Sigmoid colon (tissue), 6 donors: ENCODE measurements at regions not wholly inside any gene's neighbourhood (a gene's known extent, or its start where the extent isn't known, plus 50 kb on each side); places are given as distances from the start of the nearest gene placed in this dataset.

Experiments used
- DNase-seq: peaks from one replicate; pipeline ENCODE4 v3.0.0-alpha.2; 2019
- H3K27ac ChIP-seq, 4 donors: fragments of 200-600 bp; sonication (generic); one replicate each; pipeline ENCODE4 v1.5.1; 2016 to 2019; ENCODE audit warnings: mild to moderate bottlenecking in 1 of 4
- H3K27me3 ChIP-seq, 3 donors: fragments of 200-600 bp; sonication (generic); one replicate each; pipeline ENCODE4 v1.5.1; 2019; ENCODE audit warnings: mild to moderate bottlenecking in 1 of 3
- H3K36me3 ChIP-seq, 4 donors: fragments of 200-600 bp; sonication (generic); one replicate each; pipeline ENCODE4 v1.5.1; 2016 to 2019
- H3K4me1 ChIP-seq, 4 donors: fragments of 200-600 bp; sonication (generic); one replicate each; pipeline ENCODE4 v1.5.1; 2017 to 2019
- H3K4me3 ChIP-seq, 4 donors: fragments of 200-600 bp; sonication (generic); one replicate each; pipeline ENCODE4 v1.5.1; 2017 to 2019; ENCODE audit warnings: mild to moderate bottlenecking in 2 of 4, moderate library complexity in 1 of 4
- H3K9me3 ChIP-seq, 4 donors: fragments of 200-600 bp in 3 of 4; sonication (generic) in 3 of 4; one replicate each; pipeline versions ENCODE4 v1.5.1 to v1.6.1; 2013 to 2019
- CTCF ChIP-seq, 4 experiments: fragments of 450-650 bp in 3 of 4; fragments of 200-600 bp in 1 of 4; IDR thresholded peaks; one replicate each; pipeline ENCODE4 v1.5.1; 2016 to 2019; ENCODE audit warnings: antibody characterized with exemption in 4 of 4, mild to moderate bottlenecking in 3 of 4, moderate library complexity in 2 of 4
- EP300 ChIP-seq, 4 donors: sonication (generic); formaldehyde crosslinking; IDR thresholded peaks; one replicate each; pipeline ENCODE4 v1.6.1; 2017; ENCODE audit warnings: antibody characterized with exemption in 4 of 4
- POLR2A ChIP-seq, 2 donors: fragments of 450-650 bp; IDR thresholded peaks; one replicate each; pipeline ENCODE4 v1.6.1; 2016; ENCODE audit warnings: antibody characterized with exemption in 2 of 2, mild to moderate bottlenecking in 2 of 2, moderate library complexity in 2 of 2
- POLR2AphosphoS5 ChIP-seq, 4 donors: sonication (generic); formaldehyde crosslinking; IDR thresholded peaks; one replicate each; pipeline ENCODE4 v1.6.1; 2017; ENCODE audit warnings: antibody characterized with exemption in 4 of 4
- WGBS, 2 donors: extraction: QIAGEN DNeasy Blood & Tissue Kit; methylation state at CpG; one replicate each; pipeline ENCODE4 v1.1.7; 2013; 5-methylcytosine and 5-hydroxymethylcytosine counted together
- intact Hi-C: fragments of 100-400 bp; cut with DNase I; formaldehyde crosslinking; loops from one replicate; pipeline ENCODE4 v1.15.1; 2023
- donor health status: healthy with polysubstance abuse.
- donor health status: healthy.

DNA sequence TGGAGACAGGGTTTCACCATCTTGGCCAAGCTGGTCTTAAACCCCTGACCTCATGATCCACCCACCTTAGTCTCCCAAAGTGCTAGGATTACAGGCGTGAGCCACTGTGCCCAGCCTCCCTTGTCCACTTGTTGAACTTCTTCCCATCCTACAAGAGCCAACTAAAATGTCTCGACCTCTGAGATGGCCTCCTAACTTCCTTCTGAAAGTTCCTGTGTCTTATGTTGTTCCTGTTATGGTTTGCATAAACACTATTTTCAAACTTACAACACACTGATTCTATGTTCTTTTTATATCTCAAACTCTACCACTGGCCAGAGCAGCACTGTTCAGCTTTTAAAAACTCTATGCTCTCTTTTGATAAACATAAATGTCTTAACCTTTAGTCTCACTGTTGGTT, 63.3 kb upstream of the UGP2 start:
- TF ChIP-seq CTCF (IDR thresholded peaks at IDR 0.05) = no peak
- no peak for TF ChIP-seq EP300 (IDR thresholded peaks at IDR 0.05)
- TF ChIP-seq POLR2AphosphoS5 (IDR thresholded peaks at IDR 0.05) = no peak
- no peak for TF ChIP-seq POLR2A (IDR thresholded peaks at IDR 0.05)
- H3K36me3 ChIP-seq = no peaks in the 10 kb centered on the region
- H3K4me1 ChIP-seq = peaks cover 0 to 8% (median 0%) of the 10 kb centered on the region in 4 donors
- H3K27me3 ChIP-seq = no peaks in the 10 kb centered on the region
- intact Hi-C loops = no loop called here
- WGBS, 2 donors = 87 to 91% methylated on average over 2 of the region's 2 CpGs
- H3K27ac ChIP-seq = no peak overlapping the region
- no peak overlapping the region for H3K4me3 ChIP-seq
- no peak for DNase-seq
- no peaks in the 10 kb centered on the region for H3K9me3 ChIP-seq

DNA sequence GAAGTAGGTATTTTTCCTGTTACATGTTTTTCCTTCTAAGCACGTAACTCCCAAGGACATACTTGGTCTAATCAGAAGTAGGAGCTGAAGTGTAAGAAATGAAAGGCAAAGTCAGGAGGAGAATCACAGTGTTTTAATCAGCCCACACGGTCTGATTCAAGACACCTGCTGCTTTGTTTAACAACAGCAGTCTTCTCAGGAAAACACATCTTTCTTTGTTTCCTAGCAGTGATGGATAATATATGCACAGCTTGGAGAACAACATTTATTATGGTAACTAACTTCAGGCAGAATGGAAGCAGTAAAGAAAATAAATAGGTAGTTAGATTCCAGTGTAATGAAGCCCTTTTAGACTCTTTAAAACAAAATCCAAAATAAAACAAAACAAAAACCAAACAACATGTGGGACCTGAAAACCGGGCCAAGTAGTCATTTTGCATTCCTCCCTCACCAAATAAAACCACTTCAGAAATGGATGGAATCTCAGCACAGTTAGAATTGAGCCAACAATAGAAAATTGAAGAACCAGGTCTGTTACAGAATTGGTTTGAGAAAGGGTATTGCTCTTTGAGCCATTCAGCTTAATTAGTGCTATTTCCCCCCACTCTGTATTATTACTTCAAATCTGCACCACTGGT, 61.1 kb upstream of the UGP2 start:
- 22 to 47% methylated on average over 3 of the region's 3 CpGs for WGBS, 2 donors
- DNase-seq = no peak
- TF ChIP-seq EP300 (IDR thresholded peaks at IDR 0.05) = no peak
- TF ChIP-seq POLR2AphosphoS5 (IDR thresholded peaks at IDR 0.05) = no peak
- TF ChIP-seq POLR2A (IDR thresholded peaks at IDR 0.05) = no peak
- TF ChIP-seq CTCF (IDR thresholded peaks at IDR 0.05) = no peak
- Histone ChIP-seq H3K4me1 (peaks cover 0 to 8% (median 0%) of the 10 kb centered on the region in 4 donors), H3K27ac (no peak overlapping the region), H3K9me3 (no peaks in the 10 kb centered on the region), H3K36me3 (no peaks in the 10 kb centered on the region), H3K4me3 (no peak overlapping the region), H3K27me3 (no peaks in the 10 kb centered on the region)
- intact Hi-C loops = no loop called here

- TF ChIP-seq POLR2AphosphoS5 (IDR thresholded peaks at IDR 0.05) (no peak), POLR2A (IDR thresholded peaks at IDR 0.05) (no peak), EP300 (IDR thresholded peaks at IDR 0.05) (no peak), CTCF (IDR thresholded peaks at IDR 0.05) (no peak)
- intact Hi-C loops = no loop called here
- H3K27ac ChIP-seq = no peak overlapping the region
- H3K4me1 ChIP-seq = peaks cover 0 to 11% (median 4%) of the 10 kb centered on the region in 4 donors
- H3K9me3 ChIP-seq = no peaks in the 10 kb centered on the region
- no peaks in the 10 kb centered on the region for H3K36me3 ChIP-seq
- no peak overlapping the region for H3K4me3 ChIP-seq
- H3K27me3 ChIP-seq = no peaks in the 10 kb centered on the region
- DNase-seq = no peak
Measured at GRCh38 chr2:63784461-63784860, 57.2 kb upstream of the UGP2 start.

GRCh38 chr2:63785096-63785495, 56.6 kb upstream of the UGP2 start:
- no peak overlapping the region for H3K27ac ChIP-seq
- intact Hi-C loops = no loop called here
- H3K36me3 ChIP-seq = no peaks in the 10 kb centered on the region
- H3K4me1 ChIP-seq = peaks cover 0 to 11% (median 4%) of the 10 kb centered on the region in 4 donors
- H3K4me3 ChIP-seq = no peak overlapping the region
- 81 to 89% methylated on average over 1 of the region's 1 CpG for WGBS, 2 donors
- no peaks in the 10 kb centered on the region for H3K9me3 ChIP-seq
- TF ChIP-seq EP300 (IDR thresholded peaks at IDR 0.05) (no peak), POLR2A (IDR thresholded peaks at IDR 0.05) (no peak), CTCF (IDR thresholded peaks at IDR 0.05) (no peak), POLR2AphosphoS5 (IDR thresholded peaks at IDR 0.05) (no peak)
- DNase-seq = no peak
- no peaks in the 10 kb centered on the region for H3K27me3 ChIP-seq

GRCh38 chr2:63786471-63786870, 55.2 kb upstream of the UGP2 start:
- WGBS, 2 donors = 92 to 95% methylated on average over 3 of the region's 3 CpGs
- Histone ChIP-seq H3K36me3 (no peaks in the 10 kb centered on the region), H3K27me3 (no peaks in the 10 kb centered on the region), H3K9me3 (no peaks in the 10 kb centered on the region), H3K4me3 (no peak overlapping the region), H3K4me1 (peaks cover 0 to 11% (median 5%) of the 10 kb centered on the region in 4 donors), H3K27ac (no peak overlapping the region)
- DNase-seq = no peak
- TF ChIP-seq CTCF (IDR thresholded peaks at IDR 0.05) = no peak
- no peak for TF ChIP-seq EP300 (IDR thresholded peaks at IDR 0.05)
- TF ChIP-seq POLR2A (IDR thresholded peaks at IDR 0.05) = no peak
- TF ChIP-seq POLR2AphosphoS5 (IDR thresholded peaks at IDR 0.05) = no peak
- intact Hi-C loops = no loop called here
